ENCODE measurements at regions not wholly inside any gene's neighbourhood (a gene's known extent, or its start where the extent isn't known, plus 50 kb on each side); places are given as distances from the start of the nearest gene placed in this dataset.

DNA sequence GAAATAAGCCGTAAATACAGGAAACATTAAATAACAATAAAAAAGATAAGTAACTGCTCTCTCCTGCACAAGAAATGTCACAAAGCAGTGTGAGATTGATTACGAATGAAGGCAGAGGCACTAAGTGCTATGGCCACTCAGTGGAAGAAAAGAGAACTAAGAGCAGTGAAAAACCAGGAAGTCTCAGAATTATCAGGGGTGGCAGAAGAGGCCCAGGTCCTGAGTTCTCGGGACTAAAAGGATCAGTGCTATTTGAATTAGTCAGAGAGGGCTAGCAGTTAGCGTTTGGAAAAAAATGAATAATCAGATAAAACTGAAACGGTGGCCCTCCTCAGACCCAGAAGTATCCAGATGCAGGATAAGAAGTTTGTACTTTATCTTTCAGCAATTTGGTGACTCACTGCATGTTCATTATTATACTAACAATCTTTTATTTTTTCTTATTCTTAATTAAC lies 367.1 kb downstream of the ZEB2 start:
- DNase-seq, result no peak

DNA sequence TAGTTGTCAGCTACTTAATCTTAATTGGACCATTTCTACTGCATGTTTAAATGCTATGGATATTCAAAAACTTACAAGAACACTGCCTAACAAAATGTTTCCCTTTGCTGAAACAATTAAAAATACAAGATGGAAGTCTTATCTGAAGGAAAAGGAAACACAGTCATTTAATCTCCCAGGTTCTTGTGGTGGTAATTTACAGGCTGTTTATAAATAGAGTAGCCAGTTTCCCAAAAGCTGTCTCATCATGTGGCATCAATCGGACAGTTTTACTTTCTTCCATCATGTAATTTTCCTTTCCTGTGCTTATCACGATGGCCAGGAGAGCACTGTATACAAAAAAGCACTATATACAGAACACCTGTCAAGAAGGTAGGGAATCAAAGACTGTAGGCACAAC lies 368.1 kb downstream of the ZEB2 start:
- DNase-seq, result no peak

DNA sequence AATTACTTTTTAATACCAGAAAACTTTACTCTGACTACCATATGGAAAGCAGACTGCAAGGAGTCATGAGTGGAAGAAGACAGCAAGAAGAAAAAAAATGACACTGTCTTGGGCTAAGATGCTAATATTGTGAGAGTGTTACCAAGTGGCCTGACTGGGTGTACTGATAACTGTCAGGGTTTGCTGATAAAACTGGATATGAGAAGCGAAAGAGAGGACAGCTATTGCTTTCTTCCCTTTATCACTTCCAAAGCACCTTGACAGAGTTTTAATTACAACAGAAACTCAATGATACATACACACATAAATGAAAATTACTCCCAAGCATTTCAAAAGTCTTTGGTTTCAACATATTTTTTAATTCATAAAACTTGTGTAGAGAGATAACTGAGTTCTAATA lies 368.5 kb downstream of the ZEB2 start:
- DNase-seq, result no peak

DNA sequence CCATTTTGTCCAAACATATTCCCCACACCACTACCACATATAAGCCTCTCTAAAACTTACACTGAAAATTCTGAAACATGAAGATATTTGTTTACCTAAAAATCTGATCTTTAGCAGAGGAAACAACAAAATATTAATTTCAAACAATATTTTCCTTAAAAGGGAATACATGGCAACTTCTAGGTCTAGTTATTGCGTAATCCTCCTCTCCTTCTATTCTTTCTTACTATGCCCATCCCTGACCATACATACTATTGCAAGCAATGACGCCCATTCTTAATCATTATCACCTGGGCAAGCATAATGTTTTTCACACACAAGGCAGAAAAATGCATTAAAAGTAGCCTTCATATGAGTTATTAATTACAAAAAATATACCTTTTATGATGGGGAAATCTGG lies 372.6 kb downstream of the ZEB2 start:
- DNase-seq, result no peak

DNA sequence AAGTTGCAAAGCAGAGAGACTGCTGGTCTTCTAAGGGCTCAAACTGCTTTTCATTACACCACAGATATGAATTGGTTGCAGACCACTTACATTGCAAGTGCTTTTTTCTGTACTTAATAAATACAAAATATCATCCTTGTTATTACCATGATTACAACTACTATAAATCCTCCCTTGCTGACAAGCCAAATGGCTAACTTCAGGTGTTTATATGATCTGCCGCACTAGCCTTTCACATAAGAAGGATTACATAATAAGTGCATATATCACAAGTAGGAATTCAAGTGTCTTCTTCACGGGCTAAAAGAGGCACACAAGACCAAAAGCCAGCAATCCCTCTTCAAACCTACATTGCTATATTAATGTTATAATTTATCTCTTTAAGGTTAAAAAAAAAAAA lies 373.0 kb downstream of the ZEB2 start:
- no peak for DNase-seq

DNA sequence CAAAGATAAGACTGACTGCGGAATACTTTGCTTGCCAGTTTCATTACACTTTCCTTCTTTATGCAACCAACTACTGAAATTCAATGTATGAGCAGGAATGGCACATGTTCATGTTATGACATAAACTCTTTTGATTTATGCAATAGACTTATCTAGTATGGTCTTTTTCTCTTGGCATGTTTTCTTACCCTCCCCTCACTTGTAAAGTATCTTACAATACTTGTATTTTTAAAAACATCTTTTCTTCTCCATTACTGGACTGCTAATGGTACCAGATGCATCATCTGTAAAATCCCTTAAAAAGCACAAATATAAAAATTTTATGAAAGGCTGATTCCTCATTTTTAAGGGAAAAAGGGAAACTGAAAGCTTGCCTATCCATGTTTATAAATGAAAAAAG lies 373.8 kb downstream of the ZEB2 start:
- no peak for DNase-seq

DNA sequence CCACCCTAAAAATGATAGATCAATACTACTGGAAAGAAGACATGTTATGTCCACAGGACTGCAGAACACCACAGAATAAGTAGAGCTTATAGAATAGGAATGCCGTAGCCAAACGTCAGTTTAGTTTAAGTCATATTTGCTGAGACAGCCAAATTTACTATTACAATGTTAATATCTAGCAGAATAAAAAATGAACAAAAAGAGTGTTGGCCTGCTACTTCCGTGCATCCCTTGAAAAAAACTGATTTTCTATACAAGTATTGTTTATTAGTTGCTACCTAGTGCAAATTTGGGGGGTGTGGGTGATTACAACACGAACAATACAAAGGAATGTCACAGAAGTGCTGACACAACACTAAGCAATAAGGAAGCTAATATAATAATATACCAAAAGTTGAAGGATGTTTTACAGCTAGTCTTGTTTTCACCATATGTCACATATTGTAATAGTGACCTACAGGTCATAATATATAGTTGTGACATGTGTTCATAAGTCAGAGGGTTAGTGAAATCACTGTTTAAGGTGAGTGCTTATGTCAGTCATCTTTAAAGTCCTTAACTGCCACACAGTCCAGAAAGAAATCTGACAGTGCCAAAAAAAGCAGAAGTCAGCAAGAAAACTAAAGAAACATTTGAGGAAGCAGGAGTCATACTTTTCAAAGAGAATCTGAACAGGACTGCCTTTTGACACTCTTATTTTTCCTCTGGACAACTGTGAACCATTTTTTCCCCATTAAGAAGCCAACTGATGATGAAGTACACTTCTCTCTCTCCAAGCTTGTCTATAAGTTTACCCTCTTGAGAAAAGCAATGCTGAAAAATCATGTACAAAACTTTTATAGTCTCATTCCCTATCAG lies 376.4 kb downstream of the ZEB2 start:
- DNase-seq, result no peak

DNA sequence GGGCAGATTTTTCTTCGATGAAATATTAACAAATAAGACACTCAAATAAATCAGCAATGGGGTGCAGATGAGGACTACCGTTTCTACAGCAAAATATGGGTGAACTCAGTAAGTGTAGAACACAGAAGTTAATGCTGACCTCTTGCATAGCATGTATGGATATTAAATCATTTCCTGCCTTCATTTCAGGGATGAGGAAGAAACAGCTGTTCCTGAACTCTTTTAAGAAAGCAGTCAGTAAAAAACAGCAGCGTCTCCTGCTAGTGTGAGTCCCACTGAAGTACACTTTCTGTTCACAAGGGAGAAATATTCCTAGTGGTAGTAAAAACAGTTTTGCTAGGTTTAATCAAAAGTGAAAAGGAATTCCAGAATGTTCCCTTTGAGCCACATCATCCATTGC lies 379.0 kb downstream of the ZEB2 start:
- DNase-seq, result no peak

DNA sequence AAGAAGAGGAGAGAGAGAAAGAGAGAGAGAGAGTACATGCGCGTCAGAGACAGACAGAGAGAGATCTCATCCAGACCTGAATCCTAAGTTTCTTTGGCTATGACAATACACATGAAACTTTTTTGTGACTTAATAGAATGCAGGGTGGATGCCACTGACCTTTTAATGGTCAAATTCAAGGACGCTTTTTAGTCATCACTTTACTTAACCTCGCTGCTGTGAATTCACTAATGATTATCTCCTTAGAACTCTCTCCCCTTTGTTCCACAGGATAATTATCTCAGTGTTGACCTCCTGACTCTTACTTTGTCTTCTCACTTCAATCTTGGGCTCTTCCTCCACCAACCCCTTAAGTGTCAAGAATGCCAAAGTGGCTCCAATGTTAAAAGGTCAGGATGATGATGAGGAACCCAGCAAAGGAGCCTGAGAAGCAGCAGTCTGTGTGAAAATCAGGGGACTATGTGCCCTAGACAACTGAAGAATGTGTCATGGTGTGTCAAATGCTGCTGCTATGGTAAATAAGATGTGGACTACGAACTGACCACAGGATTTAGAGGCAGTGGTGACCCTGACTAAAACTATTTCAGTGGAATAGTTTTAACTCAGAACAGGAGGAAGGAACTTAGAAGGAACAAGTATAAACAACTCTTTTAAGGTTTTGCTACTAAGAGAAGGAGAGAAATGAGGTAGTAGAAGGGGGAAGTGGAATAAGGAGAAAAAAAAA lies 382.1 kb downstream of the ZEB2 start:
- no peak for DNase-seq

DNA sequence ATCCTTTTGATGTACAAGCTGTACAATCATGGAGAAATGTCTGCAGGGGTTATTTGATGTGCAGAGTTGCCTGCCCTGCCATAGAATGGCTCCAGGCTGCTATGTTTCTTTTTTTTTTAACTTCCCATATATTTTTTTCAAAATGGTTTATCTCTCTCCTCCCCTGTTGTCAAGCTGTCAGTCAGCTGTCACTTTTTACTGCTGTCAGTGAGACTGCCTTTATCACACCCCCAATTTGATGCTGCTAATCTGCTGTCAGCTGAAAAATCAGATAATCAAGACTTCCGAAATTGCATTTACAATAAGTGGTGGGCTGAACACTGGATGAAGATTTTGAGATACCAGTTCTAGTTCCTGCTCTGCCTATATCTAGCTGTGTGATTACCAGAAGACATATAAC lies 382.6 kb downstream of the ZEB2 start:
- no peak for DNase-seq

DNA sequence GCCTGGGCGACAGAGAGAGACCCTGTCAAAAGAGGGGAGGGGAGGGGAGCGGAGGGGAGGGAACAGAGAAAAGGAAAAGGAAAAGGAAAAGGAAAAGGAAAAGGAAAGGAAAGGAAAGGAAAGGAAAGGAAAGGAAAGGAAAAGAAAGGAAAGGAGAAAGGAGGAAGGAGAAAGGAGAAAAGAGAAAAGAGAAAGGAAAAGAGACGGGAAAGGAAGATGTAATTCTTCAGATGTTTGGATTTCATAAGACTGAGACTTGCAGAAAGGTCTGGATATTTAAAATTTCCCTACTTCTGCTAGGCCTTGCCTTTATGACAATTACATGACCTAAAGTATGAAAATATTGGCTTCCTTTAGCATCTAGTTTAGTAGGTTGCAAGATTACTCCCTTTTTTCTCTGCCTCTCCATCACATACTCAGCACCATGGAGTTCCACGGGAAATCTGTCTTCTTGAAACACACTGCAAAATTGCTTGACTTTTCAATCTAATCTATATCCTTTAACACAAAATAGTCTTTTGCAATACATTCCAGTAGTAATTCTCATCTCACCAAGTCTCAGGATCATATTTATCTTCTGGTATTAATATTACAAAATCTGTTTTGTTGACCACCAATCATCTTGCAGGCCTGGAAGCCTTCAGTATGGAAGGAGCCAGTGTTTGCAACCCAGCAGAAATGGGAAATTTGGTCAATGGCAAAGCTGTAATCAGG lies 383.5 kb downstream of the ZEB2 start:
- no peak for DNase-seq

DNA sequence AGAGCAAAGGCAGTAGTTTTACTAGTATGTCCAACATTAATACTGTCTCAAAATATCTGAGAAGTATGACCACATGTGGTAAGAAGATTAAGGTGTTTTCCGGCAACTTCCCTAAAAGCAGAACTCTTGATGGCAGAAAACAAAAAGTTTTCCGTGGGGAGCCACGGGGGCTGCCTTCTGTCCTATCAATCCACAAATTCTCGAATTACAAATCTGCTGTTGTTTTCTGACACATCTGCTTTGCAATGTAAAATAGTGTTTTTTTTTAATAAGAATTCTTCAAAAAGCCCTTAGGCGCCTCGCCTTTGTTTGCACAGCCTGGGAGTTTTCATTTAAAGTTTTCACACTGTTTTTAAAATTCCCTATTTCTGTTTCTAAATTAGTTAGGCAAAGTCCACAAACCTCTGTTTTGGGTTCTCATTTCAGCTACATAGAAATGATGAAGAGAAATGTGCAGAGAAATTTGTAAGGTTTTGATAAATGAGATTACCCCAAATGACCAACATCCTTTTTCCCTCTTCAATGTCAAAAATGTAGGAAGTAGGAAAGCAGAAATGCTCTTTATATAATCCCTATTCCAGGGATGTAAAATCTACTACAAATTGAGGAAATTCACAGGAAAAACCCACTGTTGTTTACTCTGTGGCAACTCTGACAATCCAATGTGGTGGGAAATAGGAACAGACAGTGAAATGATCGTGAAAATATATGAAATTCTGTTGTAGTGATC lies 385.8 kb downstream of the ZEB2 start:
- DNase-seq, result no peak

DNA sequence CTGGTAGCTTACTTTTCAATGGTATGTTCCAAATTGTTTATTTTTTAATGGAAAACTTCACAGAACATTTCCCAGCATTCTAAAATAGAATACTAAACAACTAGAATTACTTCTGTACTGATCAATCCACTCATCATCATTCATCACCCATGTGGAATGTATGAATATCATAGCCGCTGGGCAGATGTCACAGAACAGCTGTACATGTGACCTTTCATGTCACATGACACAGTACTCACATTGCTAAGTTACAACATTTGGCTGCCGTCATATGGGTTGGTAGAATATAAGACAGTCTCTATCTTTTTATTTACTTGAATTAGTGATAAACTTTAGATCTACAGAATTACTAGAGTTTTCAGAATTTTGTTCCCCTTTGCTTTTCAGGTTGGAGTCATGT lies 387.6 kb downstream of the ZEB2 start:
- no peak for DNase-seq

DNA sequence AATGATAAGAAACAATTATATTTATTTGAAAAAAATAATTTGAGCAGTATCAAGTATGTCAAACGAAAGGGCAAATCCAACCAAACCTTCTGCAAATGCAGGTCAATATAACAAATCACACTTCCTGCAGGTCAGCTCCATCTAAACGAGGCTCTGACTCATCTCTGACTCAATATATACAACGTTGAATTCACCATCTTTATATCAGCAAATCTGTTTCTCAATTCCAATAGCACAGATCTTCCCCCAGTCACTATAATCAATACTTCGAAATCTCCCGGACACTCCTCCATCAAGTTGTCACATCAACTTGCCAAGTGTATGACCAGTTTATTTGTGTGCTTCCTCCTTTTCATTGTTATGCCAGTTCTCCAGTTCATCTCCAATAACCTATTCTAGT lies 388.9 kb downstream of the ZEB2 start:
- DNase-seq, result no peak

DNA sequence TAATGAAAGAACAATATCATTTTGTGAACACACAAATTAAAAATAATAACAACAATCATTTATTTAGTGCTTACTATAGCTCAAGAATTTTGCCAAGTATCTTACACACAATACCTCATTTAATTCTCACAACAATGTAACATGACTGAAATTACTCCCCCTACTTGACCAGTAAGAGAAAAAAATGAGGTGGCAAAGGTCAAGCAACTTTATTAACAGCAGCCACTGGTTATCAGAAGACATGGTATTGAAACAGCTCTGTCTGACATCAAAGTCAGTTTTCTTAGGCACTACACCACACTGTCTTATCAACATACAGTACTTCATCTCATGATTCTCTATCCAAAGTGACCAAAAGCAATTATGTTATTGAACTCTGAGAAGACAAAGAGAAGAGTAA lies 389.4 kb downstream of the ZEB2 start:
- DNase-seq, result no peak

DNA sequence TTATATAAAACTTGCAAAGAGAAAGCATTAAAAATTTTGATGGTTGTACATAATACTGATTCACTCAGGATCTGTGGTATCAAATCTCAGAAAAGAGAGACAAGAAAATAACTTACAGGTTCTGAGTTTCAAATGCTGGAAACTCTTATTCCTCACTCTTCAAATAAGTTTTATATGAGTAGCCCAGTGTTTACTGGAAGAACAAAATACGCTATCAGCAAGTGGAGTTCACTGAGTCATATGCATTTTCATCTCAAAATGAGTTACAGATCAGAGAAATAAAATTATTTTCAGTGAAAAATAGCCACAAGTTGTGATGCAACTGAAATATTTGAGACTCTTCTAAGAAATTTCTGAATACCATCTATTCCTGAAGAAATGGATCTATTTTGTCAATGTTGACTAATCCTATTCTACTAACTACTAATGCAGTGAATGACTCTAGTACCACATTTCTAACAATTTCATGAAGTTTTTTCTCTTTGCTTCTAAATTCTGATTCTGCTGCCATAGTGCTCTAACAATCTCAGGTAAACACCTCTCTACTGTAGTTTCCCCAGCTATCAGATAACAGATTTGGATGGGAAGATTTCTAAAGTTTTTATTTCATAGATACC lies 391.7 kb downstream of the ZEB2 start:
- no peak for DNase-seq

DNA sequence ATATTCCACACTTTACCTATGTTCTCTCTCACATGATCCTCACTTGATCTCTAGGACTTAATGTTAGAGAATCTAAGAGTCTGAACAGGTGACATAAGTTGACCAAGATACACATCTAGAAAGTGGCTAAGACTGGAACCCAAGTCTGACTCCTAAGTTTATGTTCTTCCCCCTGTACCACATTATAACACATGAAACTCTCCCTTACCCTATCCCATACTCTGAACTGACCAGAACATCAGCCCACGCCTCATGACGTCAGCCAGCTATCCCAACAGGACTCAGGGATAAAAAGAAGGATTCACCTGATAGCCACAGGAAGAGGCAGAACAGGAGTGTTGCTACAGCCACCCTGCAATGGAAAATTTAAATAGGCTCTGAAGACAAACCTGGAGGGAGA lies 392.2 kb downstream of the ZEB2 start:
- no peak for DNase-seq

DNA sequence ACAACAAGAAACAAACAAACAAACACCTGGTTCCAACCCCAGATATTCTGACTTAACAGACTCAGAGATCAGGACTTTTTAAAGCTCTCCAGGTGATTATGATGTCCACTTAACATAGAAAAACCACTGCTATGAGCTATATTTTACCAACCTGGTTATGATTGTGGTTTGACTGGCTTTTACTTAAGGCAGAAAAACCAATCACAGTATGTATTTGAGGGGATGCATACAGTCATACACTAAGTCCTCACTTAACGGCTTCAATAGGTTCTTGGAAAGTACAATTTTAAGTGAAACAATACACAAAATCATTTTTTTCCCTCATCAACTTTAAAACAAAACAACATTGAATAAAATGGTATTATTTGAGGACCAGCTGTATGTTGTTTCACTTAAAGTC lies 393.6 kb downstream of the ZEB2 start:
- DNase-seq, result no peak

DNA sequence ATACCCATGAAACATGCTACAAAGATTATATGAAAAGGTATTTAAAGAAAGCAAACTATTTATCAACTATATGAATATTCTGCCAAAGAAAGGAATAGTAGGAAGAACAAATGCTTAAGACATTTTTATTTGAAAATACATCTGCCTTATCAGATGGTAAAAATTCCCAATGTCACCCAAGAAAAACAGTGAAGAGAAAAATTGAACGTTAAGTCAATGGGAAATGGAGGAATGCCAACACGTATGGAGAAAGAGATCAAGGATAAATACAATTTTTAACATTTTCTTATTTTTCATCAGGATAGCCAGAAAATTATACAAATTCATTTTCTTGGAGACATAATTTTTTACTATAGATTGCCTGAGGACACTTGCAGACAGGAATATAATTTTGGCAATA lies 394.2 kb downstream of the ZEB2 start:
- DNase-seq, result no peak

DNA sequence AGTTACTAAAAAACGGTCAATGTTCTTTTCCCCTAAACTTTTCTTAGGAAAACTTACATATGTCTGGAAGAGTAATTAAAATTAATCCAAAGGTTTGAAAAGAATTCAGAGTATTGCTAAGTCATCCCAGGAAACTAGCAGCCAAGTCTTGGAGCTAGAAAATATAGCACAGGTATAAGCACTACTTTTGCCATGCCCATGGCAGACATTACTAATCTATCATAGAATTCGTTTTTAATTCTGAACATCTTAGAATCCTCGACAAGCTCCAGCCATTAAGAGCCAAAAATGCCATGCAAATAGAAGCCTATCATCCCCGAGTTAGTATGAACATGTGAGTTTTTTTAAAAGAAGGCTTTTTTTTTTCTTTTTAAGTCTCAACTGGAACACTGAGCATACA lies 395.0 kb downstream of the ZEB2 start:
- DNase-seq, result no peak

DNA sequence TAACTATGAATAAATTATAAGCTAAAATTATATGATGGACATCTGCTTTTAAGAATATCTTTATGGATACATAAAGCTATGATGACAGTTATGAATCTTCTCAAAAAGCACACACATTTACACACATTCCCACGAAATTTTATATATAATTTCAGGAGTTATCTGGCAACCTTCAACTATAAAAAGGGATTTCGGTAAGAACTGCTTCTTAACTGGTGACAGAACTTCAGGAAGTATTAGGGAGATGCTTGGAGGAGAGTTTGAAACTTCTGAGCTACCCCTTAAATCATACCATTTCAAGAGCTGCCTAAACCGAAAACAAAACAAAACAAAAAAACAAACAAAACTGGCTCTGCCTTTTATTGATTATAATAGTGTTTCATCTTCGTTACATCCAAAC lies 399.4 kb downstream of the ZEB2 start:
- no peak for DNase-seq

DNA sequence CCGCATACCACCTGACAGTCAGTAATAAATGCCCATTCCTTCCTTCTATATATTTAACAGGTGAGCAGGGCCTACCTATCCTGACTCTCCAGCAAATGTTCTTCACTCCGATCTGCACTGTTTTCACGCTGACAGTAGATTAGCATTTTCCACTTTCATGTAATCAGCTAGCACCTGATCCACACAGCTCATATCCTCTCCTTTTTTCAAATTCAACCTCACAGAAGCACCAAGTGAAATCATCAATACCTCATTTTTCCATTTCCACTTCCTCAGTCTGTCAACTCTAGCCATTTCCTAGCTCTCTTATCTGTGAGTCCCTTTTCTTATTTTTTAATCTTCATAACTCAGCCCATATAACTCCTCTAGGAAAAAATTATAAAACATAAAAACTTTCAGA lies 402.8 kb downstream of the ZEB2 start:
- no peak for DNase-seq

Data from activated CD4-positive, alpha-beta T cell treated with anti-CD3 and anti-CD28 coated beads, Interleukin-2, amount 50 U/mL, for 48 hours (primary cell).